ENCODE measurements at regions not wholly inside any gene's neighbourhood (a gene's known extent, or its start where the extent isn't known, plus 50 kb on each side); places are given as distances from the start of the nearest gene placed in this dataset.
A peak's percentile ranks its signal among the peaks of the same experiment; 100 is the strongest.

GRCh38 chr20:59519707-59520014 is 84.7 kb upstream of the PHACTR3 start:
- in situ Hi-C loops (cut with MboI; ENCODE audit: low sequenced_read_pairs, unreplicated experiment) = no loop called here
- TF ChIP-seq CTCF (IDR thresholded peaks at IDR 0.05; ENCODE audit: borderline replicate concordance, control extremely low read depth, extremely low read depth, insufficient read depth, missing control alignments) = no peak

DNA sequence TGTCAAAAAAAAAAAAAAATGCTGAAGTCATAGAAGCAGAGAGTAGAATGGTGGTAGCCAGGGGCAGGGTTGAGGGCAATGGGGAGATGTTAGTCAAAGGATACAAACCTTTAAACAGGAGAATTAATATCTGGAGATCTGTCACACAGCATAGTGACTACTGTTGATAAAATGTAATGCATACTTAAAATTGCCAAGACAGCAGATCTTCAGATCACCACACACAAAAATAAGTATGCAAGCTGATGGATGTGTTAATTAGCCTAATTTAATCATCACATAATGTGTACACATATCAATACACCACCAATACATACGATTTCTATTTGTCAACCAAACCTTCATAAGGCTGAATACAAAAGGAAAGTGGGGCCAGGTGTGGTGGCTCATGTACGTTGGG is 83.5 kb upstream of the PHACTR3 start:
- no peak for DNase-seq (ENCODE audit: low spot score)
- in situ Hi-C loops (cut with MboI; ENCODE audit: low sequenced_read_pairs, unreplicated experiment) = no loop called here

More at GRCh38 chr20:59519707-59520014, 84.7 kb upstream of the PHACTR3 start:
- no peak for DNase-seq (ENCODE audit: low spot score)

GRCh38 chr20:59525500-59526241 is 78.7 kb upstream of the PHACTR3 start:
- in situ Hi-C loops (cut with MboI; ENCODE audit: low sequenced_read_pairs, unreplicated experiment) = no loop called here
- peak; percentile 64 for DNase-seq (ENCODE audit: low spot score)
- TF ChIP-seq CTCF (IDR thresholded peaks at IDR 0.05; ENCODE audit: borderline replicate concordance, control extremely low read depth, extremely low read depth, insufficient read depth, missing control alignments) = peak; percentile 70

More for the DNA sequence above, 83.5 kb upstream of the PHACTR3 start:
- TF ChIP-seq CTCF (IDR thresholded peaks at IDR 0.05; ENCODE audit: borderline replicate concordance, control extremely low read depth, extremely low read depth, insufficient read depth, missing control alignments) = no peak

GRCh38 chr20:59526242-59527225 is 77.8 kb upstream of the PHACTR3 start:
- in situ Hi-C loops (cut with MboI; ENCODE audit: low sequenced_read_pairs, unreplicated experiment) = no loop called here
- no peak for DNase-seq (ENCODE audit: low spot score)
- no peak for TF ChIP-seq CTCF (IDR thresholded peaks at IDR 0.05; ENCODE audit: borderline replicate concordance, control extremely low read depth, extremely low read depth, insufficient read depth, missing control alignments)

DNA sequence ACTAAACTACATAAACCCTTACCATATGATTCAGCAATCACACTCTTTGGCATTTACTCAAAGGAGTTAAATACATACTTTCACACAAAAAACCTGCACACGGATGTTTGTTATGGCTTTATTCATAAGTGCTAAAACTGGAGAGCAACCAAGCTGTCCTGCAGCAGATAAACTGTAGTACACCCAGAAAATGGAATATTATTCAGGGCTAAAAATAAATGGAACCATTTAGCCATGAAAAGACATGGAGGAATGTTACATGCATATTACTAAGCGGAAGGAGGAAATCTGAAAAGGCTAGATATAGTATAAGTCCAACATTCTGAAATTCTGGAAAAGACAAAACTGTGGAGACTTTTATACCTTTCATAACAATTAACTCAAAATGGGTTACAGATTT is 73.6 kb upstream of the PHACTR3 start:
- TF ChIP-seq CTCF (IDR thresholded peaks at IDR 0.05; ENCODE audit: borderline replicate concordance, control extremely low read depth, extremely low read depth, insufficient read depth, missing control alignments) = no peak
- in situ Hi-C loops (cut with MboI; ENCODE audit: low sequenced_read_pairs, unreplicated experiment) = no loop called here
- DNase-seq (ENCODE audit: low spot score) = no peak

DNA sequence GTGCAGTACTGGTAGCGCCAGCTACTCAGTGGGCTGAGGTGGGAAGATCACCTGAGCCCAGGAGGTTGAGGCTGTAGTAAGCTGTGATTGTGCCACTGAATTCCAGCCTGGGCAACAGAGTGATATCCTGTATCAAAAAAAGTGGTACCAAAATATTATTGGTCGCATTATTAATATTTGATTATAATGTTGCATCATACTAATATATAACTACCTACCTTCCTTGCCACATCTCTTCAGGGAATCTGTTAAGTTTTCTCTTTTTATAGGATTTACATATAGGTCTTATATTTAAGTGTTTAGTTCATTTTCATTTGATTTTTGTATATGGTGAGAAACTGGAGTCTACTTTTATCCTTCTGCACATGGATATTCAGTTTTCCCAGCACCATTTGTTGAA is 66.3 kb upstream of the PHACTR3 start:
- no peak for DNase-seq (ENCODE audit: low spot score)
- in situ Hi-C loops (cut with MboI; ENCODE audit: low sequenced_read_pairs, unreplicated experiment) = no loop called here

More for the DNA sequence above, 66.3 kb upstream of the PHACTR3 start:
- TF ChIP-seq CTCF (IDR thresholded peaks at IDR 0.05; ENCODE audit: borderline replicate concordance, control extremely low read depth, extremely low read depth, insufficient read depth, missing control alignments) = no peak
